Osteoblast (primary cell): ENCODE measurements at regions not wholly inside any gene's neighbourhood (a gene's known extent, or its start where the extent isn't known, plus 50 kb on each side); places are given as distances from the start of the nearest gene placed in this dataset.

Source experiments
- DNase-seq: peaks from one replicate; pipeline ENCODE4 v3.0.0; 2011; ENCODE audit warnings: low spot score, mixed read lengths; ENCODE audit not compliant: insufficient read length; ENCODE audit errors: missing footprints
- H2AFZ ChIP-seq: 2 replicates; pipeline ENCODE4 v1.6.0; 2011; ENCODE audit warnings: mild to moderate bottlenecking, low read length
- H3K27ac ChIP-seq: 2 replicates; pipeline ENCODE4 v1.5.1; 2011; ENCODE audit warnings: mild to moderate bottlenecking, low read depth, low read length, moderate library complexity
- H3K27me3 ChIP-seq: 2 replicates; pipeline ENCODE4 v1.6.0; 2012; ENCODE audit warnings: mild to moderate bottlenecking, control low read depth, inconsistent platforms, low read length, moderate library complexity; ENCODE audit not compliant: insufficient read depth
- H3K36me3 ChIP-seq: 2 replicates; pipeline ENCODE4 v1.5.1; 2011; ENCODE audit warnings: mild to moderate bottlenecking, low read length, control low read depth, moderate library complexity; ENCODE audit not compliant: insufficient read depth
- H3K4me1 ChIP-seq: 2 replicates; pipeline ENCODE4 v1.5.1; 2011; ENCODE audit warnings: mild to moderate bottlenecking, low read length, control low read depth, moderate library complexity; ENCODE audit not compliant: insufficient read depth
- H3K4me2 ChIP-seq: 2 replicates; pipeline ENCODE4 v1.6.0; 2011; ENCODE audit warnings: mild to moderate bottlenecking, low read length; ENCODE audit not compliant: insufficient read depth
- H3K4me3 ChIP-seq: fragments of 200-600 bp; sonication (generic); 3 replicates; pipeline ENCODE4 v1.5.1; 2012; ENCODE audit warnings: mild to moderate bottlenecking, low read length, inconsistent platforms; ENCODE audit not compliant: insufficient read depth
- H3K79me2 ChIP-seq: 2 replicates; pipeline ENCODE4 v1.6.0; 2012; ENCODE audit warnings: mild to moderate bottlenecking, low read length, control low read depth, inconsistent platforms; ENCODE audit not compliant: insufficient read depth
- H3K9me3 ChIP-seq: 2 replicates; pipeline ENCODE4 v1.5.1; 2011; ENCODE audit warnings: low read depth, low read length, control low read depth
- H4K20me1 ChIP-seq: 2 replicates; pipeline ENCODE4 v1.6.0; 2012; ENCODE audit warnings: mild to moderate bottlenecking, low read length, control low read depth; ENCODE audit not compliant: insufficient read depth
- TF ChIP-seq, protein P1 (sequence below): IDR thresholded peaks from 2 replicates; pipeline ENCODE4 v1.5.1; 2011; ENCODE audit warnings: mild to moderate bottlenecking, low read depth, low read length, moderate library complexity; ENCODE audit errors: extremely low read depth

DNA sequence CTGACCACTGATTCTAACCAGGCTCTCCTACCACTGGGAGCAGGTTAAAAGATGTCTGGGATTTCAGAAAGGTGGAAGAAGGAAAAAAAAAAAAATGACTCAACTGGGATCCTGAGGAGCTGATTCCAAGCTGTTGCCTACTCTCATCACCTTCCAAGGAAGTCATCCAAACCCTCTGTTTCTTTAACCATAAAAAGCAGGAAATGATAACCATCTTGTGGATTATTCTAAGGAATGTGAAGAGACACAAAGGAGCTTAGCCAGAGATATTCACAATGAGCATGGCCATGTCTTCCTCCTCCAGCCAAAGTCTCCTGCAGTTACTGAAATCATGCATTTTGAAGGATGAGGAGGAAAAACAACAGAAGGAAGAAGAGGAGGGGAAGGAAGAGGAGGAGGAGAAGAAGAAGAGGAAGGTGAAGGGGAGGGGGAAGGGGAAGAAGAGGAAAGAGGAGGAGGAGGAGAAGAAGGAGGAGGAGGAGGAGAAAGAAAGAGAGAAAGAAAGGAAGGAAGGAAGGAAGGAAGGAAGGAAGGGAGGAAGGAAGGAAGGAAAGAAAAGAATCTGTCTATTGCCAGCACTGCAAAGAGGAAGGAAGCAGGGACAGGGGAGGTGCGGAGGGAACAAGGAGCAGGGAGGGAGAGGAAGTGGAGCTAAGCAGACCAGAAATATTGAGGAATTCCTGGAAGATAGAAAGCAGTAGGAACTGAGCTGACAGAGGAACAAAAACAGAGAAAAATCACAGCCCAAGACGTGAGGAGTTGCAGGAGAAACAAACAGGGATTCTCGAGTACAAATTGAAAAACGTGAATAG is 229.2 kb downstream of the UACA start:
- Histone ChIP-seq H3K27ac (no peak overlapping the region), H3K36me3 (no peaks in the 10 kb centered on the region), H3K9me3 (no peaks in the 10 kb centered on the region), H3K4me3 (no peak overlapping the region), H3K27me3 (peaks cover 68% of the 10 kb centered on the region), H3K4me1 (peaks cover 8% of the 10 kb centered on the region), H2AFZ (no peak overlapping the region), H3K79me2 (no peaks in the 10 kb centered on the region), H3K4me2 (no peak overlapping the region), H4K20me1 (no peaks in the 10 kb centered on the region)
- DNase-seq: no peak
- TF ChIP-seq, protein P1, sequence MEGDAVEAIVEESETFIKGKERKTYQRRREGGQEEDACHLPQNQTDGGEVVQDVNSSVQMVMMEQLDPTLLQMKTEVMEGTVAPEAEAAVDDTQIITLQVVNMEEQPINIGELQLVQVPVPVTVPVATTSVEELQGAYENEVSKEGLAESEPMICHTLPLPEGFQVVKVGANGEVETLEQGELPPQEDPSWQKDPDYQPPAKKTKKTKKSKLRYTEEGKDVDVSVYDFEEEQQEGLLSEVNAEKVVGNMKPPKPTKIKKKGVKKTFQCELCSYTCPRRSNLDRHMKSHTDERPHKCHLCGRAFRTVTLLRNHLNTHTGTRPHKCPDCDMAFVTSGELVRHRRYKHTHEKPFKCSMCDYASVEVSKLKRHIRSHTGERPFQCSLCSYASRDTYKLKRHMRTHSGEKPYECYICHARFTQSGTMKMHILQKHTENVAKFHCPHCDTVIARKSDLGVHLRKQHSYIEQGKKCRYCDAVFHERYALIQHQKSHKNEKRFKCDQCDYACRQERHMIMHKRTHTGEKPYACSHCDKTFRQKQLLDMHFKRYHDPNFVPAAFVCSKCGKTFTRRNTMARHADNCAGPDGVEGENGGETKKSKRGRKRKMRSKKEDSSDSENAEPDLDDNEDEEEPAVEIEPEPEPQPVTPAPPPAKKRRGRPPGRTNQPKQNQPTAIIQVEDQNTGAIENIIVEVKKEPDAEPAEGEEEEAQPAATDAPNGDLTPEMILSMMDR: no peak

DNA sequence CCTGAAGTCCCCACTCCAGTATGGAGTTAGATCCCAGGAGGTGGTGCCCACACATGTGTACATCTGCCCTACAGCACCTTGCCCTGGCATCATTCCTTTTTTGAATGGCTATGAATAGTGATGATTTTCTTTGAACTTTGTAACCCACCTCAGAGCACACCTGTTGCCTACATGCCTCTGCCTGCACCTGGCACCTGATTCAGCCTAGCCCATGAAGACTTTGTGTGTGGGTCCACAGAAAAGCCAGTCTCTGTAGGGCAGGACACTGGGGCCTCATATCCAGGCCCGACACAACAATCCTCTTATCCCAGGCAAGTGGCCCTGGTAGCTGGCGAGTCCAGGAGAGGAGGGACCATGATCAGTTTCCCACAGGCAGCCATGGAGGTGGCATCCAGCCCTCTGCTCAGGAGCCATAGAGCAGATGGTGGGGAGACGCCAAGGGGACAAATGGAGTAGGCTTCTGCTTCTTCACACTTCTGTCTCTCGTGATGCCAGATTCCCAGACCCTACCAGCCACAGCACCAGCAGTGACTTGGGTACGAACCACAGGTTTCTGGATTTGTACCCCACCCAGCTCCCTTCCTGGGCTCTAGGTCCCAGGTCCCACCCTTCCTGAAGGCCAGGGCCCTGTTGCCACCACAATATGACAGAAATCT is 230.7 kb downstream of the UACA start:
- TF ChIP-seq, protein P1: no peak
- H3K4me2 ChIP-seq: no peak overlapping the region
- peaks cover 57% of the 10 kb centered on the region for H3K27me3 ChIP-seq
- H3K36me3 ChIP-seq: no peaks in the 10 kb centered on the region
- peaks cover 12% of the 10 kb centered on the region for H3K4me1 ChIP-seq
- no peak overlapping the region for H3K4me3 ChIP-seq
- no peaks in the 10 kb centered on the region for H3K9me3 ChIP-seq
- no peak overlapping the region for H2AFZ ChIP-seq
- no peak for DNase-seq
- H3K79me2 ChIP-seq: no peaks in the 10 kb centered on the region
- no peak overlapping the region for H3K27ac ChIP-seq
- H4K20me1 ChIP-seq: no peaks in the 10 kb centered on the region

DNA sequence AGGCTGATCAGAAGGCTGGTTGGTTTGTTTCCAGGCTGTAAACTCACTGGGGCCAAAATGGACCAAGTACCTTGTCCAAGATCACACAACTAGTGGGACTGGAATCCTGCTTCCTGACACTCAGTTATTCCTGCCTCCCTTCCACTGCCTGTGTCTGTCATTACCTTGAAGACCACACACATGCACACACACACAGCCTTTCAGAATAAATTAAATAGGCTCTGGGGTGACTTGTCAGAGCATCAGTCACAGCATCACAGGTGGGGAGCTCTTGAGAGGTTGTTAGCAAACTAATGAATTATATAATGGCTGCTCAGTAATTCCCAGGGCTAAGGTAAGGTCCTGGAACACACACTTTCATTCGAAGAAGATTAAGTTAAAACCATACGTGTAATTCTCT is 231.8 kb downstream of the UACA start:
- Histone ChIP-seq H3K4me2 (no peak overlapping the region), H3K27me3 (peaks cover 46% of the 10 kb centered on the region), H3K4me1 (peaks cover 20% of the 10 kb centered on the region), H3K27ac (no peak overlapping the region), H2AFZ (no peak overlapping the region), H3K4me3 (no peak overlapping the region), H3K9me3 (no peaks in the 10 kb centered on the region), H3K36me3 (no peaks in the 10 kb centered on the region), H3K79me2 (no peaks in the 10 kb centered on the region), H4K20me1 (no peaks in the 10 kb centered on the region)
- DNase-seq: no peak
- TF ChIP-seq, protein P1: no peak

DNA sequence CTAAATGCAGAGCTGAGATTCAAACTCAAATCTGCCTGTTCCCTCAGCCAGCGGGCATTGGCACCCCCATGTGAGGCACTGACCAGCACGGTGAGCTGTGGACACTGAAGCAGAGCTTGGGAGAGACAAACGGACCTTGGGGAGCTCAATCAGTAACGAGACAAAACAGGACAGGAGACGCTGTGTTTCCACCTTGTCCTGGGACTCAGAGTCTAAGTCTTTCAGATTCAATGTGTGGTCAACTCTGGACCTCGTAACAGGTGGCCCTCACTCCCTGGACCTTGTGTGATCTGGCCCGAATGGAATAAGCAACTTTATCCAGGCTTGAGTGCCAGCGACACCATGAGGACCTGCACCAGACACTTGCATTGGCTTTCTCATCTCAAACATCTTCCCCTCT is 232.5 kb downstream of the UACA start:
- Histone ChIP-seq H3K4me3 (no peak overlapping the region), H4K20me1 (no peaks in the 10 kb centered on the region), H2AFZ (no peak overlapping the region), H3K36me3 (no peaks in the 10 kb centered on the region), H3K27ac (no peak overlapping the region), H3K27me3 (peaks cover 39% of the 10 kb centered on the region), H3K79me2 (no peaks in the 10 kb centered on the region), H3K4me2 (no peak overlapping the region), H3K9me3 (no peaks in the 10 kb centered on the region), H3K4me1 (peaks cover 27% of the 10 kb centered on the region)
- no peak for DNase-seq
- TF ChIP-seq, protein P1: no peak
